ENCODE measurements at regions not wholly inside any gene's neighbourhood (a gene's known extent, or its start where the extent isn't known, plus 50 kb on each side); places are given as distances from the start of the nearest gene placed in this dataset.

GRCh38 chr3:45337839-45338470 lies 50.4 kb upstream of the LARS2 start:
- Mint-ChIP-seq H3K27ac (no peak overlapping the region), H3K9me3 (no peaks in the 10 kb centered on the region), H3K4me3 (no peak overlapping the region), H3K4me1 (no peaks in the 10 kb centered on the region), H3K36me3 (no peaks in the 10 kb centered on the region), H3K27me3 (ENCODE audit: low read depth) (peaks cover 62% of the 10 kb centered on the region)
- DNase-seq (ENCODE audit: low spot score in 2 of 2, unreplicated experiment in 2 of 2): no peak
- TF ChIP-seq, protein P1, sequence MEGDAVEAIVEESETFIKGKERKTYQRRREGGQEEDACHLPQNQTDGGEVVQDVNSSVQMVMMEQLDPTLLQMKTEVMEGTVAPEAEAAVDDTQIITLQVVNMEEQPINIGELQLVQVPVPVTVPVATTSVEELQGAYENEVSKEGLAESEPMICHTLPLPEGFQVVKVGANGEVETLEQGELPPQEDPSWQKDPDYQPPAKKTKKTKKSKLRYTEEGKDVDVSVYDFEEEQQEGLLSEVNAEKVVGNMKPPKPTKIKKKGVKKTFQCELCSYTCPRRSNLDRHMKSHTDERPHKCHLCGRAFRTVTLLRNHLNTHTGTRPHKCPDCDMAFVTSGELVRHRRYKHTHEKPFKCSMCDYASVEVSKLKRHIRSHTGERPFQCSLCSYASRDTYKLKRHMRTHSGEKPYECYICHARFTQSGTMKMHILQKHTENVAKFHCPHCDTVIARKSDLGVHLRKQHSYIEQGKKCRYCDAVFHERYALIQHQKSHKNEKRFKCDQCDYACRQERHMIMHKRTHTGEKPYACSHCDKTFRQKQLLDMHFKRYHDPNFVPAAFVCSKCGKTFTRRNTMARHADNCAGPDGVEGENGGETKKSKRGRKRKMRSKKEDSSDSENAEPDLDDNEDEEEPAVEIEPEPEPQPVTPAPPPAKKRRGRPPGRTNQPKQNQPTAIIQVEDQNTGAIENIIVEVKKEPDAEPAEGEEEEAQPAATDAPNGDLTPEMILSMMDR (IDR thresholded peaks at IDR 0.05; ENCODE audit: unreplicated experiment): no peak

Data from mesothelial cell of epicardium (in vitro differentiated cells).